ENCODE measurements at regions not wholly inside any gene's neighbourhood (a gene's known extent, or its start where the extent isn't known, plus 50 kb on each side); places are given as distances from the start of the nearest gene placed in this dataset.

GRCh38 chr3:30203301-30203700, 403.1 kb upstream of the TGFBR2 start:
- no peak for DNase-seq
- H3K36me3 ChIP-seq: no peaks in the 10 kb centered on the region
- H3K4me1 ChIP-seq: no peaks in the 10 kb centered on the region
- intact Hi-C loops (cut with DNase I): loop anchor here (10.0 kb wide), 1 partner anchor 88 kb away; no protein-coding TSS in a partner anchor
- H3K9me3 ChIP-seq: no peaks in the 10 kb centered on the region
- H3K27ac ChIP-seq: no peak overlapping the region
- WGBS, 2 donors: 96 to 98% methylated on average over 2 of the region's 2 CpGs
- H3K4me3 ChIP-seq (replicated peaks in 1 of 3): no peak overlapping the region
- H3K27me3 ChIP-seq: no peaks in the 10 kb centered on the region
- TF ChIP-seq POLR2A (IDR thresholded peaks at IDR 0.05) (no peak), CTCF (IDR thresholded peaks at IDR 0.05) (no peak)

GRCh38 chr3:30204126-30204525, 402.3 kb upstream of the TGFBR2 start:
- Histone ChIP-seq H3K4me3 (replicated peaks in 1 of 3) (no peak overlapping the region), H3K4me1 (no peaks in the 10 kb centered on the region), H3K27ac (no peak overlapping the region), H3K27me3 (no peaks in the 10 kb centered on the region), H3K36me3 (no peaks in the 10 kb centered on the region), H3K9me3 (no peaks in the 10 kb centered on the region)
- TF ChIP-seq POLR2A (IDR thresholded peaks at IDR 0.05) (no peak), CTCF (IDR thresholded peaks at IDR 0.05) (no peak)
- DNase-seq: no peak
- intact Hi-C loops (cut with DNase I): loop anchor here (10.0 kb wide), 1 partner anchor 89 kb away; no protein-coding TSS in a partner anchor

GRCh38 chr3:30206051-30206450, 400.4 kb upstream of the TGFBR2 start:
- H3K4me3 ChIP-seq (replicated peaks in 1 of 3): no peak overlapping the region
- H3K27me3 ChIP-seq: no peaks in the 10 kb centered on the region
- no peak for DNase-seq
- no peaks in the 10 kb centered on the region for H3K4me1 ChIP-seq
- no peak overlapping the region for H3K27ac ChIP-seq
- no peaks in the 10 kb centered on the region for H3K9me3 ChIP-seq
- no peak for TF ChIP-seq CTCF (IDR thresholded peaks at IDR 0.05)
- TF ChIP-seq POLR2A (IDR thresholded peaks at IDR 0.05): no peak
- intact Hi-C loops (cut with DNase I): loop anchor here (10.0 kb wide), 1 partner anchor 91 kb away; no protein-coding TSS in a partner anchor
- no peaks in the 10 kb centered on the region for H3K36me3 ChIP-seq
- WGBS, 2 donors: 98 to 99% methylated on average over 1 of the region's 1 CpG

GRCh38 chr3:30221619-30222018, 384.8 kb upstream of the TGFBR2 start:
- Histone ChIP-seq H3K36me3 (no peaks in the 10 kb centered on the region), H3K4me1 (no peaks in the 10 kb centered on the region), H3K27ac (no peak overlapping the region), H3K27me3 (no peaks in the 10 kb centered on the region), H3K4me3 (replicated peaks in 1 of 3) (no peak overlapping the region), H3K9me3 (no peaks in the 10 kb centered on the region)
- TF ChIP-seq CTCF (IDR thresholded peaks at IDR 0.05) (no peak), POLR2A (IDR thresholded peaks at IDR 0.05) (no peak)
- intact Hi-C loops (cut with DNase I): no loop called here
- DNase-seq: no peak
- 76 to 92% methylated on average over 3 of the region's 3 CpGs for WGBS, 2 donors

- H3K27me3 ChIP-seq: no peaks in the 10 kb centered on the region
- intact Hi-C loops (cut with DNase I): no loop called here
- no peak for DNase-seq
- no peak overlapping the region for H3K27ac ChIP-seq
- H3K4me1 ChIP-seq: peaks cover 2 to 7% of the 10 kb centered on the region in 2 donors
- no peaks in the 10 kb centered on the region for H3K36me3 ChIP-seq
- 75 to 82% methylated on average over 2 of the region's 2 CpGs for WGBS, 2 donors
- no peaks in the 10 kb centered on the region for H3K9me3 ChIP-seq
- no peak overlapping the region for H3K4me3 ChIP-seq (replicated peaks in 1 of 3)
- no peak for TF ChIP-seq CTCF (IDR thresholded peaks at IDR 0.05)
- no peak for TF ChIP-seq POLR2A (IDR thresholded peaks at IDR 0.05)
These were observed 384.0 kb upstream of the TGFBR2 start for GRCh38 chr3:30222441-30222840.
